ENCODE measurements at regions not wholly inside any gene's neighbourhood (a gene's known extent, or its start where the extent isn't known, plus 50 kb on each side); places are given as distances from the start of the nearest gene placed in this dataset.

GRCh38 chrY:8381425-8381824 lies 955.8 kb upstream of the TSPY4 start:
- TF ChIP-seq POLR2A (IDR thresholded peaks at IDR 0.05) = no peak
- TF ChIP-seq, protein P1, sequence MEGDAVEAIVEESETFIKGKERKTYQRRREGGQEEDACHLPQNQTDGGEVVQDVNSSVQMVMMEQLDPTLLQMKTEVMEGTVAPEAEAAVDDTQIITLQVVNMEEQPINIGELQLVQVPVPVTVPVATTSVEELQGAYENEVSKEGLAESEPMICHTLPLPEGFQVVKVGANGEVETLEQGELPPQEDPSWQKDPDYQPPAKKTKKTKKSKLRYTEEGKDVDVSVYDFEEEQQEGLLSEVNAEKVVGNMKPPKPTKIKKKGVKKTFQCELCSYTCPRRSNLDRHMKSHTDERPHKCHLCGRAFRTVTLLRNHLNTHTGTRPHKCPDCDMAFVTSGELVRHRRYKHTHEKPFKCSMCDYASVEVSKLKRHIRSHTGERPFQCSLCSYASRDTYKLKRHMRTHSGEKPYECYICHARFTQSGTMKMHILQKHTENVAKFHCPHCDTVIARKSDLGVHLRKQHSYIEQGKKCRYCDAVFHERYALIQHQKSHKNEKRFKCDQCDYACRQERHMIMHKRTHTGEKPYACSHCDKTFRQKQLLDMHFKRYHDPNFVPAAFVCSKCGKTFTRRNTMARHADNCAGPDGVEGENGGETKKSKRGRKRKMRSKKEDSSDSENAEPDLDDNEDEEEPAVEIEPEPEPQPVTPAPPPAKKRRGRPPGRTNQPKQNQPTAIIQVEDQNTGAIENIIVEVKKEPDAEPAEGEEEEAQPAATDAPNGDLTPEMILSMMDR (IDR thresholded peaks at IDR 0.05) = no peak
- TF ChIP-seq EP300 (IDR thresholded peaks at IDR 0.05) = no peak

Data from tibial nerve (tissue), 4 donors.